GM12878 (cell line): ENCODE measurements at regions not wholly inside any gene's neighbourhood (a gene's known extent, or its start where the extent isn't known, plus 50 kb on each side); places are given as distances from the start of the nearest gene placed in this dataset.

Experiments
- ATAC-seq: fragments of 200-7000 bp; cut with Tn5 transposase; 3 replicates; pipeline ENCODE4 v1.9.1; 2020; ENCODE audit warnings: mild to moderate bottlenecking, moderate library complexity
- BruUV-seq: library from RNA; stranded (reverse); fragments of 400-500 nt; replicated peaks from 2 replicates; lab custom pipeline; 2021; lab: Mats Ljungman, UMichigan
- CTCF ChIA-PET: fragments of 300-600 bp; sonication (Branson Sonifier 250); formaldehyde crosslinking; extraction: SDS; loops from one replicate; lab custom pipeline; 2021; ENCODE audit warnings: inconsistent platforms; lab: Yijun Ruan, JAX
- POLR2A ChIA-PET: fragments of 350-600 bp; formaldehyde crosslinking; extraction: SDS; loops from one replicate; lab custom pipeline; 2021; ENCODE audit warnings: inconsistent platforms; lab: Charles Lee
- RAD21 ChIA-PET: fragments of 300-600 bp; sonication (Branson Sonifier 250); formaldehyde crosslinking; loops from one replicate; lab custom pipeline; 2023; ENCODE audit warnings: antibody characterized with exemption; ENCODE audit not compliant: unreplicated experiment; lab: Charles Lee
- SMC1A ChIA-PET: fragments of 300-600 bp; sonication (Branson Sonifier 250); formaldehyde crosslinking; loops from one replicate; lab custom pipeline; 2023; ENCODE audit not compliant: unreplicated experiment, uncharacterized antibody; lab: Charles Lee
- DNase-seq: peaks from one replicate; pipeline ENCODE4 v3.0.0-alpha.2; 2011; ENCODE audit warnings: low read depth, low spot score
- FAIRE-seq: peaks from 3 replicates; lab custom pipeline; 2011; peaks lifted over from hg19 to GRCh38; lab: Jason Lieb, UNC
- H2AFZ ChIP-seq: 2 replicates; pipeline ENCODE4 v1.6.0; 2011; ENCODE audit warnings: low read depth, low read length, control low read depth; ENCODE audit not compliant: control insufficient read depth
- H3K27ac ChIP-seq: 2 replicates; pipeline ENCODE4 v1.5.1; 2011; ENCODE audit warnings: control low read depth; ENCODE audit not compliant: control insufficient read depth, insufficient read depth
- H3K27me3 ChIP-seq, 2 experiments: replicated peaks in 1 of 2; 2 replicates each; pipeline versions ENCODE4 v1.6.0 to v1.6.1; 2011; ENCODE audit warnings: low read length in 1 of 2; ENCODE audit not compliant: control insufficient read depth in 2 of 2, insufficient read depth in 2 of 2
- H3K36me3 ChIP-seq, 2 experiments: 2 replicates each; pipeline ENCODE4 v1.5.1; 2011; ENCODE audit warnings: low read length in 1 of 2; ENCODE audit not compliant: control insufficient read depth in 2 of 2, insufficient read depth in 2 of 2
- H3K4me1 ChIP-seq: 2 replicates; pipeline ENCODE4 v1.6.1; 2011; ENCODE audit warnings: mild to moderate bottlenecking, low read length, moderate library complexity, mixed read lengths; ENCODE audit not compliant: control insufficient read depth, insufficient read depth
- H3K4me2 ChIP-seq: 2 replicates; pipeline ENCODE4 v1.6.0; 2011; ENCODE audit warnings: control low read depth; ENCODE audit not compliant: control insufficient read depth, insufficient read depth
- H3K4me3 ChIP-seq: fragments of 200-600 bp; sonication (generic); 2 replicates; pipeline ENCODE4 v1.5.1; 2016
- H3K79me2 ChIP-seq: 2 replicates; pipeline ENCODE4 v1.6.0; 2011; ENCODE audit warnings: low read length; ENCODE audit not compliant: control insufficient read depth, insufficient read depth
- H3K9ac ChIP-seq: 2 replicates; pipeline ENCODE4 v1.8.0; 2011; ENCODE audit warnings: low read length, control low read depth, mixed read lengths; ENCODE audit not compliant: control insufficient read depth, insufficient read depth
- H3K9me3 ChIP-seq: replicated peaks from 3 replicates; pipeline ENCODE4 v1.5.1; 2011; ENCODE audit warnings: mild to moderate bottlenecking, low read length; ENCODE audit not compliant: control insufficient read depth, insufficient read depth
- H4K20me1 ChIP-seq: 2 replicates; pipeline ENCODE4 v1.6.0; 2011; ENCODE audit not compliant: control insufficient read depth, insufficient read depth
- EZH2 ChIP-seq: IDR thresholded peaks from 2 replicates; pipeline ENCODE4 v1.6.1; 2012; ENCODE audit warnings: low read depth, mild to moderate bottlenecking, control low read depth, inconsistent platforms, low read length, borderline replicate concordance; ENCODE audit not compliant: control insufficient read depth
- FOXM1 ChIP-seq: IDR thresholded peaks from 2 replicates; pipeline ENCODE4 v1.6.1; 2012; ENCODE audit warnings: low read depth, mild to moderate bottlenecking, inconsistent platforms, low read length, moderate library complexity
- HDAC2 ChIP-seq: fragments of 200-600 bp; sonication (generic); IDR thresholded peaks from 2 replicates; pipeline ENCODE4 v1.6.1; 2017
- MEF2B ChIP-seq: fragments of 450-650 bp; IDR thresholded peaks from 2 replicates; pipeline ENCODE4 v1.6.1; 2018; ENCODE audit warnings: mild to moderate bottlenecking, moderate library complexity; ENCODE audit not compliant: partially characterized antibody, poor library complexity, severe bottlenecking
- NRF1 ChIP-seq: conservative IDR thresholded peaks from 2 replicates; pipeline ENCODE4 v1.6.1; 2011; ENCODE audit warnings: mild to moderate bottlenecking, low read depth, low read length, improper control_type of control experiment
- PAX5 ChIP-seq: IDR thresholded peaks from 2 replicates; pipeline ENCODE4 v1.6.1; 2011; ENCODE audit warnings: low read depth, low read length, borderline replicate concordance
- POLR2AphosphoS5 ChIP-seq: IDR thresholded peaks from 2 replicates; pipeline ENCODE4 v1.6.1; 2011; ENCODE audit warnings: mild to moderate bottlenecking, low read length, inconsistent platforms
- RB1 ChIP-seq: fragments of 450-650 bp; formaldehyde crosslinking; IDR thresholded peaks from 2 replicates; pipeline ENCODE4 v1.6.1; 2017; ENCODE audit warnings: mild to moderate bottlenecking, borderline replicate concordance
- SKIL ChIP-seq: fragments of 450-650 bp; IDR thresholded peaks from 2 replicates; pipeline ENCODE4 v1.6.1; 2017; ENCODE audit warnings: mild to moderate bottlenecking, low read depth, inconsistent platforms; ENCODE audit not compliant: poor library complexity, severe bottlenecking
- SMAD5 ChIP-seq: IDR thresholded peaks from 2 replicates; pipeline ENCODE4 v1.6.1; 2016; ENCODE audit warnings: antibody characterized with exemption, low read depth
- SP1 ChIP-seq: IDR thresholded peaks from one replicate; pipeline ENCODE4 v1.6.1; 2011; ENCODE audit warnings: low read depth, low read length
- TCF7 ChIP-seq: IDR thresholded peaks from 2 replicates; pipeline ENCODE4 v1.6.1; 2014; ENCODE audit warnings: antibody characterized with exemption, borderline replicate concordance
- YBX1 ChIP-seq: fragments of 450-650 bp; IDR thresholded peaks from 2 replicates; pipeline ENCODE4 v1.6.1; 2016; ENCODE audit warnings: antibody characterized with exemption
- WGBS: methylation state at CpG from one replicate; pipeline ENCODE4 v1.1.6; 2016; ENCODE audit warnings: low lambda C conversion rate; ENCODE audit not compliant: insufficient replicate concordance, insufficient coverage; ENCODE audit errors: missing lambda C conversion rate; 5-methylcytosine and 5-hydroxymethylcytosine counted together
- in situ Hi-C: fragments of 300-500 bp; cut with MboI; formaldehyde crosslinking; loops from 9 replicates; pipeline ENCODE4 v1.14.3; 2018; ENCODE audit warnings: mixed read lengths
- intact Hi-C: fragments of 100-400 bp; cut with micrococcal nuclease; formaldehyde crosslinking; loops from one replicate; pipeline ENCODE4 v1.14.2; 2022; ENCODE audit not compliant: unreplicated experiment
- TF ChIP-seq, protein P1 (sequence below): fragments of 450-650 bp; formaldehyde crosslinking; IDR thresholded peaks from 2 replicates; pipeline ENCODE4 v1.5.0; 2022; ENCODE audit warnings: mild to moderate bottlenecking, missing genetic modification characterization
- TF ChIP-seq, protein P2 (sequence below): IDR thresholded peaks from 2 replicates; pipeline ENCODE4 v1.6.1; 2012; ENCODE audit warnings: low read length, inconsistent platforms

DNA sequence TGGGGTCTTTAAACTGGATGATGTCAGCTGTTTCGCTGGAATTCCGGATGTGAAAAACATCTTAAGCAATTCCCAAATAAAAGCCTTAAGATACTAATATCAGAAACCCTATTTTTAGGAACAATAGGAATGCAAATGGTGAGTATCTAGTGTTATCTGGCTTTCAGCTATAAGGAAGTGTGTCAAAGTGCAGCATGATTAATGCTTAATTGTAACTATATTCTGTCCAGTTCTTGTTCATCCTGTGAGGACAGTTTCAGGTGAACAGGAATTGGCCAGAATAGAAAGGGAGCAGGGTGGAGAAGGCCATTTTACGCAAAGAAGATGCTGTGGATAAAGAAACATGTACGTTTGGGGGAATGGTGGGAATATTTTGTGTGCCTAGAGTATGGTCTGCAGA, 108.2 kb downstream of the RASSF10 start:
- Histone ChIP-seq H3K9me3 (no peaks in the 10 kb centered on the region), H2AFZ (no peak overlapping the region), H3K9ac (no peak overlapping the region), H3K36me3 (no peaks in the 10 kb centered on the region), H3K27ac (no peak overlapping the region), H4K20me1 (no peaks in the 10 kb centered on the region), H3K4me1 (no peaks in the 10 kb centered on the region), H3K79me2 (no peaks in the 10 kb centered on the region), H3K4me2 (no peak overlapping the region), H3K4me3 (no peak overlapping the region), H3K27me3 (no peaks in the 10 kb centered on the region)
- DNase-seq = no peak
- RAD21 ChIA-PET = interaction anchor here (0.7 to 2.3 kb wide), 2 partner anchors 28 to 153 kb away, joined by 3 to 7 read pairs; no protein-coding TSS in a partner anchor
- in situ Hi-C loops = no loop called here
- intact Hi-C loops = no loop called here
- no TSS peak for BruUV-seq
- no peak for FAIRE-seq
- ATAC-seq = no peak
- SMC1A ChIA-PET = interaction anchor here (0.8 to 1.7 kb wide), 2 partner anchors 10 to 35 kb away, joined by 3 read pairs; no protein-coding TSS in a partner anchor
- POLR2A ChIA-PET = interaction anchor here (1.2 kb wide), 1 partner anchor 17 kb away, joined by 3 read pairs; no protein-coding TSS in a partner anchor
- CTCF ChIA-PET = interaction anchor here (0.6 to 1.7 kb wide), 3 partner anchors 33 to 153 kb away, joined by 3 to 8 read pairs (median 6); no protein-coding TSS in a partner anchor
- 0% methylated on average over 4 of the region's 4 CpGs for WGBS
- TF ChIP-seq HDAC2 (no peak), SP1 (no peak), POLR2AphosphoS5 (no peak), PAX5 (no peak), NRF1 (no peak), YBX1 (no peak), SKIL (no peak), TCF7 (no peak), EZH2 (no peak), RB1 (no peak), SMAD5 (no peak), MEF2B (no peak), FOXM1 (no peak)
- TF ChIP-seq, protein P1, sequence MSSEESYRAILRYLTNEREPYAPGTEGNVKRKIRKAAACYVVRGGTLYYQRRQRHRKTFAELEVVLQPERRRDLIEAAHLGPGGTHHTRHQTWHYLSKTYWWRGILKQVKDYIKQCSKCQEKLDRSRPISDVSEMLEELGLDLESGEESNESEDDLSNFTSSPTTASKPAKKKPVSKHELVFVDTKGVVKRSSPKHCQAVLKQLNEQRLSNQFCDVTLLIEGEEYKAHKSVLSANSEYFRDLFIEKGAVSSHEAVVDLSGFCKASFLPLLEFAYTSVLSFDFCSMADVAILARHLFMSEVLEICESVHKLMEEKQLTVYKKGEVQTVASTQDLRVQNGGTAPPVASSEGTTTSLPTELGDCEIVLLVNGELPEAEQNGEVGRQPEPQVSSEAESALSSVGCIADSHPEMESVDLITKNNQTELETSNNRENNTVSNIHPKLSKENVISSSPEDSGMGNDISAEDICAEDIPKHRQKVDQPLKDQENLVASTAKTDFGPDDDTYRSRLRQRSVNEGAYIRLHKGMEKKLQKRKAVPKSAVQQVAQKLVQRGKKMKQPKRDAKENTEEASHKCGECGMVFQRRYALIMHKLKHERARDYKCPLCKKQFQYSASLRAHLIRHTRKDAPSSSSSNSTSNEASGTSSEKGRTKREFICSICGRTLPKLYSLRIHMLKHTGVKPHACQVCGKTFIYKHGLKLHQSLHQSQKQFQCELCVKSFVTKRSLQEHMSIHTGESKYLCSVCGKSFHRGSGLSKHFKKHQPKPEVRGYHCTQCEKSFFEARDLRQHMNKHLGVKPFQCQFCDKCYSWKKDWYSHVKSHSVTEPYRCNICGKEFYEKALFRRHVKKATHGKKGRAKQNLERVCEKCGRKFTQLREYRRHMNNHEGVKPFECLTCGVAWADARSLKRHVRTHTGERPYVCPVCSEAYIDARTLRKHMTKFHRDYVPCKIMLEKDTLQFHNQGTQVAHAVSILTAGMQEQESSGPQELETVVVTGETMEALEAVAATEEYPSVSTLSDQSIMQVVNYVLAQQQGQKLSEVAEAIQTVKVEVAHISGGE (CRISPR knock-in tag) = no peak
- TF ChIP-seq, protein P2, sequence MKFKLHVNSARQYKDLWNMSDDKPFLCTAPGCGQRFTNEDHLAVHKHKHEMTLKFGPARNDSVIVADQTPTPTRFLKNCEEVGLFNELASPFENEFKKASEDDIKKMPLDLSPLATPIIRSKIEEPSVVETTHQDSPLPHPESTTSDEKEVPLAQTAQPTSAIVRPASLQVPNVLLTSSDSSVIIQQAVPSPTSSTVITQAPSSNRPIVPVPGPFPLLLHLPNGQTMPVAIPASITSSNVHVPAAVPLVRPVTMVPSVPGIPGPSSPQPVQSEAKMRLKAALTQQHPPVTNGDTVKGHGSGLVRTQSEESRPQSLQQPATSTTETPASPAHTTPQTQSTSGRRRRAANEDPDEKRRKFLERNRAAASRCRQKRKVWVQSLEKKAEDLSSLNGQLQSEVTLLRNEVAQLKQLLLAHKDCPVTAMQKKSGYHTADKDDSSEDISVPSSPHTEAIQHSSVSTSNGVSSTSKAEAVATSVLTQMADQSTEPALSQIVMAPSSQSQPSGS = no peak
